ENCODE measurements at regions not wholly inside any gene's neighbourhood (a gene's known extent, or its start where the extent isn't known, plus 50 kb on each side); places are given as distances from the start of the nearest gene placed in this dataset.

DNA sequence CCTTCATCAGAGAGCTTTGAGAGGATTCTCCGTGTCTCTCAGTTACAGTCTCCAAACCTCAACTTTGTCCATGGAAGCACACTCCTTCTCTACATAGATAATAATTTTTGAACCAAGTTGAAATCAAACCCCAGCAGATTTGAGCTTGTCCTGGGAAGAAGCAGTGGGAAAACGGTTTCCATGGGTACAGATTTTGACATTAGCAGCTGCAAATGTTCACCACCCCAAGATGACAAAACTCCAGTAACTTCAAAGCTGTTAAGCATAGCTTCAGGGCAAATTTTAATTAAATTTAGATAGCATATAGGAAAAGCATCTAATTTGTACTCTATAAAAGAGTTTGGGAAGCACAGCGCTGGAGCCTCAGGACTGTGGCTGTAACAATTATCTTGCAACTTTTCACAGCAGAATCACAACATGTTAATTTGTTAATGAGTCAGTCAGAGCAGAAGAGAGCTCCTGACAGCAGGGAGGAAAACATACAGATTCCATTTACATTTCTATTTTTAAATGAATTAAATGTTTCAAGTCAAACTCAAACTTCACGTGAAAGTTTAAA lies 240.7 kb downstream of the BMP7 start:
- no peak for DNase-seq (ENCODE audit: low spot score)

DNA sequence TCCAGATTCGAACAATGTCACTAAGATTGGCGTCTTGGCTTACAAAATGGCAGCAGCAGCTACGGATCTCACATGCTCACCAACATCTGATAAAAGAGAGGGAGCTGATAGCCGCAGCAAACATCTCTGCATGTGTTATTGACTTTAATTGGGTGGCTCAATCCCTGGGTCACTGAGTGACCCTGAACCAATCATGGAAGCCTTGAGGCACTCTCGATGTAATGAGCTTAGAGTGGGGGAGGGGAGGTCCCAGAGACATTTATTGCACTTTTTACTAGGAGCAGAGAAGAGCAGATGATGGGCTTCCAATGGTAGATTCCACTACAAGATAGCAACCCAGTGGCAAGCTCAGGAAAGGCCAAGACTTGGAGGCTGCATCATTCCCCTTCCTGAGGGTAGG lies 238.7 kb downstream of the BMP7 start:
- no peak for DNase-seq (ENCODE audit: low spot score)

DNA sequence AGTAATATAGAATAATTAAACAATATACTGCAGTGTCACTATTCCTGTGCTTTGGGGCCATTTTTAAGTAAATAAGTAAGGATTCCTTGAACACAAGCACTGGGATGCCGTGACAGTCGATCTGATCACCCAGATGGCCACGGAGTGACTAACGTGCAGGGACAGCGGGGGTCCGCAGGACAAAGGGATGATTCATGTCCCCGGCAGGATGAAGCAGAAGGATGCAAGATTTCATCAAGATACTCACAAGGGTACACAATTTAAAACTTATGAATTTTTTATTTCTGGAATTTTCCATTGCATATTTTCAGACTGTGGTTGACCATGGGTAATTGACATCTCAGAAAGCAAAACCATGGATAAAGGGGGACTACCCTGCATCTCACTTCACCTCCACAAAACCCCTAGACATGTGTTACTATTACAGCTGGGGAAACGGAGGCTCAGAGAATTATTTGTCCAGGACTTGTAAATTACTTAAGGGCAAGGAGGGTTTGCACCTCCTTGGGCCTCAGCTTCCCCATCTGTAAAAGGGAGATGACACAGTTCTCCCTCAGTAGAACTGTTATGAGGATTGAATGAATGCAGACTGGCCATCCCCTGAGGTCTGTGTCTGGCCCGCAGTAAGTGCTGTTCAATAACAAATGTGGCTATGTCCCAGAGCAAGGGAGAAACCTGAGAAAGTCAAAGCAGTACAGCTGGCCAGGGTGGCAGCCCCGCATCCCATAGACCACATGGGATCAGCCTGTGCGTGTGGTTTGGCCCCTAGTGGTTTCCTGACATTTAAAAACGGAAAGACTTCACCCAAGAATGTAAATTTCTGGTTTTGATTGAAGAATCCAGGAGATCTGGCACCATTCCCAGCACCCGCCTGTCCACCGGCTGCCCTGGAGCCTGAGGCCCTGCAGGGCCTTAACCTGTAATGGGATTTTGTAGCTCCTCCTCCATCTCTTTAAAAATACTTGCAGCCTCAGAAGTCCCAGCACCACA lies 235.5 kb downstream of the BMP7 start:
- DNase-seq (ENCODE audit: low spot score) = peak; percentile 91

DNA sequence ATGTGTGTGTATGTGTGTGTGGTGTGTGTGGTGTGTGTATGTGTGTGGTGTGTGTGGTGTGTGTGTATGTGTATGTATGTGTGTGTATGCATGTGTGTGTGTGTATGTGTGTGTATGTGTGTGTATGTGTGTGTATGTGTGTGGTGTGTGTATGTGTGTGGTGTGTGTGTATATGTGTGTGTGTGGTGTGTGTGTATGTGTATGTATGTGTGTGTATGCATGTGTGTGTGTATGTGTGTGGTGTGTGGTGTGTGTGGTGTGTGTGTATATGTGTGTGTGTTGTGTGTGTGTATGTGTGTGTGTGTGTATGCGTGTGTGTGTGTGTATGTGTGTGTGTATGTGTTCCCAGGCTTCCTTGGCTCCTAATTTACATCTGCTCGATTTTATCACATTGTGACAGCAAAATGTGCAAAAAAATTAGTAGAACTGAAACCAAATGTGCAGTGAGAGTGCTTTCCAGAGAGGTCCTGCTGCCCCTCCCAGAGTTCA lies 234.5 kb downstream of the BMP7 start:
- no peak for DNase-seq (ENCODE audit: low spot score)

DNA sequence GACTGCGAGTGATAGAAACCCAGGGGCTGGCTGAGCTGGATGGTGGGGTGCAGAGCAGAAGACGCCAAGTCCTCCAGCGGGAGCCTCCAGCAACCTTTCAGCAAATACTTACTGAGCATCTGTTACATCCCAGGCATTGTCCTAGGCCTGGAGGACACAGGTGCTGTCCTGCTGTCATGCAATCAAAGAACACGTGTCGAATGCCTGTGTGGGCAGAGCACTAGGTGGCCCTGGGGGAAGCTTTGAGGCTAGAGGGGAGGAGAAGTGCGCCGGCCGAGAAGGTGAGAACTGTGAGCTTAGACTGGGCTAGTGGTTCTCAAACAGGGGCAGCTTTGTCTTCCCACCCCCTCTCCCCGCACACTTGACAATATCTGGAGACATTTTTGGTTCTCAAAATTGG lies 233.6 kb downstream of the BMP7 start:
- DNase-seq (ENCODE audit: low spot score) = no peak

DNA sequence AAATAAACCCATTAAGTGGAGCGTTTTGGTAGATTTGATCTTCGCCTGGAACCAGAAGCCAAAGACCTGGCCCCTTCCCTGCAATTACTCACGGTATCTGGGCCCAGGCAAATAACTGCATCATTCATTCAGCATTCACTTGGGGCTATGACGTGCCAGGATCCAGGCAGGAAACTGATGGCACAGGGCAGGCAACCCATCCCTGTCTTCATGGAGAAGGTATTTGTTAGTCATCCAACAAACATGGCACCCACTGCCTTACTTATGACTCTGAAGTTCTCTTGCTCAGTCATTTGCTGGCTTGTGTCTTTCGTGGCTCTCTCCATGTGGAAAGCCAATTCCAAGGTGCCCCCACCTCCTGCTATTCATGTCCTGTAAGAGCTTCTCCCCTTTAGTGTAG lies 232.4 kb downstream of the BMP7 start:
- DNase-seq (ENCODE audit: low spot score) = no peak

DNA sequence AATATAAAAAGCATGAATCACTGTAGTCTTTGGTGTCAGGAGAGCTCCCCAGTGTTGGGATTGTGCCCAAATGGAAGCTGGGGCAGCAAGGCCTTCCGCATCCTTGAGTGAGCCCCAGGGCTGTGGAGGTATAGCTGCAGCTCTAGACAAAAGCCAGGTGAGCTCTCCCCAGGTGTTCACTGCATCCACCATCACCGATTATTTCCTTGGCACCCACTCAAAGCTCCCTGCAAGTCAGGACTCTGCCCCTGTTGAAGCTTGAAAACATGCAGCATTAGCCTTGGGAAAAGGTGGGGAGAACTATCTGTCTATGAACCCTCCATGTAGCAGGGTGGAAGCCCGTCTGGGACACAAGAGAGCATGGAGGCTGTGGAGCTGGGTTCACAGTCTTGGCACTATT lies 228.8 kb downstream of the BMP7 start:
- no peak for DNase-seq (ENCODE audit: low spot score)

DNA sequence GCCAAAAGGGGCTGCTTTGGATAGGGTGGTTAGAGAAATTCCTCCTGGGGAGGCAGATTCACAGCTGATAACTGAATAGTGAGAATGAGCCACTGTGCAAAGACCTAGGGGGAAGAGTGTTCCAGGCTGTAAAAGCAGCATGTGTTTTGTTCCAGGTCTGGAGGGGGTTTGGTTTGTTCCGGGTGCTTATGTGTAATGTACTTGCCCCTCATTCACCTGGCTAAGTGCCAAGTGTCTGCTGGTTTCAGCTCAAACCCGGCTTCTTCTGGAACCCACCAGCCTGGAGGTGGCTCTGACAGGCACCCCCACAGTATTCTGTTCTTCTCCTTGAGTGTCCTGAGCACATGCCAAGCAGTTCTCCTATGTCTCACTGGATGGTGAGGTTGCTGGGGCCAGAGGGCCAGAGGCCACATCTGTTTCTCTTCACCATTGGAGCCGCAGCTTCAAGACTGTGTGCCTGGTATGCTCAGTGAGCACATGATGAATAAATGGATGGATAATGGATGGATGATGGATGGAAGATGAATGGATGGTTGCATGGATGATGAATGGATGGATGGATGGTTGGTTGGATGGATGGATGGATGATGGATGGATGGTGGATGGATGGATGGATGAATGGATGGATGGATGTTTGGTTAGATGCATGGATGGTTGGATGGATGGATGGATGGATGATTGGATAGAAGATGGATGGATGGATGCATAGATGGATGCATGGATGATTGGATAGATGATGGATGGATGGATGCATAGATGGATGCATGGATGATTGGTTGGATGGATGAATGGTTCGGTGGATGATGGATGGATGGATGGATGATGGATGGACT lies 227.6 kb downstream of the BMP7 start:
- no peak for DNase-seq (ENCODE audit: low spot score)

DNA sequence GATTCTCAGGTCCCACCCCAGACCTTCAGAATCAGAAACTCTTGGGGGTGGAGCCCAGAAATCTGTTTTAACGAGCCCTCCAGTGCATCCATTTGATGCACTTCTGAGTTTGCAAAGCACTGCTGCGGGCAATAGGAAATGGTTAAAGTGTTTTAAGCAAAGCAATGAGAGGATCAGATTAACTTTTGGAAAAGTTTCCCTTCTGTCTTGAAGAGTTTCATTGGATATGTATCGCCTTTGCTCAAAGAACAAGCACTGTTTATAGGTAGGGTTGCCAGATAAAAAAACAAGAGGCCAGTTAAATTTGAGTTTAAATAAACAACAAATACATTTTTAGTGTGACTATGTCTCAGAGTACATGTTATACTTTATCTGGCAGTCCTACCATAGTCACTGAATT lies 226.0 kb downstream of the BMP7 start:
- no peak for DNase-seq (ENCODE audit: low spot score)

DNA sequence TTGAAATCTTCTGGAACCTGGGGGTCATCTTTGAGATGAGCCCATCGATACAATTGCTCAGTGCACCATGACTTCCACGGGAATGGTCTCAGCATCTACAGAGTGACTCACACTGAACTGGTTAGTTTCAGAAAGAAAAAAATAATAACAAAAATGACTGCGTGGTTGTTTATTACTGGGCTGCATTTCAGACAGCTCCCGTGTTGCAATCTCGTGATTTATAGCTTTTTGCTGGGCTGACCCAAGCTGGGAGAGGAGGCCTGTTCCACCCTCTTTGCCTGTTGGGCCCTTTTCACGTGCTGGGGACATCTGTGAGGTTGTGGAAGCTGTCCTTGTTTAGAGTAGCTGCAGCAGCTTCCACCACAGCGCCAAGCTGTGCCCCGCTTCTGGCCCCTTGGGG lies 225.5 kb downstream of the BMP7 start:
- DNase-seq (ENCODE audit: low spot score) = peak; percentile 68

DNA sequence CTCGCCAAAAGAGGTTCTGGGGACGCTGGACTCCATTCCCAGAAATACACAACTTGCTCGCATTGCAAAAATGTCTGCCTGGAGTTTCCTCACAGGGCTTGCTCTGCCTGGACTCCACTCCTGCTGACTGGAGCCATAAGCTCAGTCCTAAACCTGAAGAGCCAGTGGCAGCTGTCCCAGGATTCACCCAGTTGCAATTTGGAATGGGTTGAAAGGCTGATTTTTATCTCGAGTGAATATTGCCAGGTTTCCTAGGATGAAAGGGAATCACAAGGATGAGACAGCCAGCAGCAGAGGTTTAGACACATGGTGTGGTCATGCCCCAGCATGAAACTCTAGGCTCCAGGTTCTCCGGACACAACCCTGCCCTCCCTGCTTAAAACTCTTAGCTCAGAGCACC lies 223.3 kb downstream of the BMP7 start:
- DNase-seq (ENCODE audit: low spot score) = no peak

DNA sequence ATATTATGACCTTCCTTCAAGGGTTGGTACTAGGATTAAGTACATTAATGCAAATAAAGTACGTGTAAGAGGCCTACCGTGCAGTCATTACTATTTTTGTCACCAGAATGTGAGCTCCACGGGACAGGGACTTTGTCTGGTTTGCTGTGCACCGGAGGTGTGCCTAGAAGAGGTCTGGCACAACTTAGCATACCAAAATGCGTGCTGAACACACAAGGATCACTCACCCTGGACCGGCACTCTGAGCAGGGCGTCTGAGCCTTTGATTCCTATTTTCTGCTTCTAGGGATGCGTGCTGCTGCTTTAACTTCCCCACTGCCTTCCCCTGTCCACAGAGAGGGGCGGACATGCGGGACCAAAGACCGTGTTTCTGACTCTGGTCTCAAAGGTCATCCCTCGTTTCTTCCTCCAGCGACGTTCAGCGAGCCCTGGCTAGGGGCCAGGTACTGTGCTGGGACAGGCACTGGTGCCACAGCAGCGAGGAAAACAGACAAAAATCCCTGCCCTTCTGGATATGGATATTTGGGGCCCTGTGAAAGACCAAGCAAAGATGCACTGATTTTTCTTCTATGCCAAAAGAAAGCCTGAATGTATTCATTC lies 222.7 kb downstream of the BMP7 start:
- no peak for DNase-seq (ENCODE audit: low spot score)

DNA sequence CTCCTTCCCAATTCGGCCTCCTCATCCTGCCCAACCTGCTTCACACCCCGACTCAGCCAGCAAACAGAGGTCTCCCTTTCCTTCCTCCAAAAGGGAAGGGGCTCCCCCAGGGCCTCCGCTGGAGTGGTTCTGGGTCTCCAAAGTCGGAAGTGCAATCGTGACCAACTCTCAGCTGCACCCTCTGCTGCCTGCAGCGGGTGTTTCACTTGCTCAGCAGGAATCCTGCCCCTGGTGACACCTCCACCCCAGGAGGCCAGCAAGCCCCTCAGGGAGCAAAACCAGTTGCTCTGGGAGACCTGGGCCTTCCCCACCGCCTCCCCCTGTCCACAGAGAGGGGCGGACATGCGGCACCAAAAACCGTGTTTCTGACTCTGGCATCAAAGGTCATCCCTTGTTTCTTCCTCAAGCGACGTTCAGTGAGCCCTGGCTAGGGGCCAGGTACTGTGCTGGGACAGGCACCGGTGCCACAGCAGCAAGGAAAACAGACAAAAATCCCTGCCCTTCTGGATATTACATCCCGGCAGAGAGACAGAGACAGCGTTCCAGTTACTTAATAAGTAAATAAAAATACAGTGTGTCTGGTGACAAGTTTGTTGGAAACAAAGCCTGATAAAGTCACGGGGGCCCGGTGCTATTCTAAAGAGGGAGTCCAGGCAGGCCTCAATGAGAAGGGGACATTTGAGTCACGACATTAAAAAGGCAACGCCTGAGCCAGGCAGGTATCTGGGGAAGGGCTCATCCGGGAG lies 219.0 kb downstream of the BMP7 start:
- DNase-seq (ENCODE audit: low spot score) = no peak

DNA sequence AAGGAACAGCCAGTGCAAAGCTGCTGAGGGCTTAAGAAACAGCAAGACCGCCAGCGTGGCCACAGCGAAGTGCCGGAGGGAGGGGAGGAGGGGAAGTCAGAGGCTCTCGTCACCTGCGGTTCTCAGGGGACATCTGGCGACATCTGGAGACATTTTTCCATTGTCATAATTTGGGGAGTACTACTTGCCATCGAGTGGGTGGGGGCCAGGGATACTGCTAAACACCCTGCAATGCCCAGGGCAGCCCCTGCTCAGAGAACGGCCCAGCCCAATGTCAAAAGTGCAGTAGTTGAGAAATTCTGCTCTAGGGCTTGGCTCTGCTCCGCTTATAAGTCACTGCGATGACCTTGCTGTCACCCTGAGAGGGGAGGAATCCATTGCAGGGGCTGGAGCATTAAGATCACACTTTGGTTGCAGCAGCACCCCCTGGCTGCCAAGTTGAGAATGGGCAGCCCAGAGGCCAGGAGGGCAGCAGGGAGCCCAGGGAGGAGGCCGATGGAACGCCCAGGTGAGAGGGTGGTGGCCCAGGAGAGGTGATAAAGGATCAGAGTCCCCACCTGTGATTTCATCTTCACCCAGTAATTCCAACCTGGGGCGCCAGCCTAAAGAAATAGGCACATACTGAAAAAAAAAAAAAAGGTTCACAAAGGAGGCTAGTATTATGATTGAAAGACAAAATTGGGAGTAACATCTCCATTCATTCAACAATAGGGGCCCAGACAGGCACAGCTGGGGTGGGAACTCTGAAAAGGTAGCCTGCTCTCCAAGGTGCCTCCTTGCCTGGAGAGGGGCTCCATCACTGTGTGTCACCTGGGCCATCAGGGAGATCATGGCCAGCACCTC lies 218.2 kb downstream of the BMP7 start:
- DNase-seq (ENCODE audit: low spot score) = peak; percentile 57

DNA sequence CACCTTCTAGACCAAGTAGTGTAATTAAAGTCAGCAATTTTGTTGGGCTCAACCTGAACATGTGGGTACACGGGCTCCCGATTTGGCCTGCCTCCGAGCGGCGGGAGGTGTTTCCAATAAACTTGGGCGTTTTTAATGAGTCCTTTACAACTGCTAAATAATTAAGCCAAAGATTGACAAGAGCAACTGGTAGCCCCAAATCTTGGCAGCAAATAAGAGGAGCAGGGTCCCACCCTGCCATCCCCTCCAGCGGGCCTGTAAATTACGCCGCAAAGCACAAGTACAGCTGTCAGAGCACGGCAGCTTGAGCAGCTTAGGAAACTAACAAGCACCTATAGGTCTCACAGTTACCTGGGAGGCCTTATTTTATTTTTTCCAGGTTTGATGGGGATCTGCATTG lies 217.1 kb downstream of the BMP7 start:
- DNase-seq (ENCODE audit: low spot score) = no peak

DNA sequence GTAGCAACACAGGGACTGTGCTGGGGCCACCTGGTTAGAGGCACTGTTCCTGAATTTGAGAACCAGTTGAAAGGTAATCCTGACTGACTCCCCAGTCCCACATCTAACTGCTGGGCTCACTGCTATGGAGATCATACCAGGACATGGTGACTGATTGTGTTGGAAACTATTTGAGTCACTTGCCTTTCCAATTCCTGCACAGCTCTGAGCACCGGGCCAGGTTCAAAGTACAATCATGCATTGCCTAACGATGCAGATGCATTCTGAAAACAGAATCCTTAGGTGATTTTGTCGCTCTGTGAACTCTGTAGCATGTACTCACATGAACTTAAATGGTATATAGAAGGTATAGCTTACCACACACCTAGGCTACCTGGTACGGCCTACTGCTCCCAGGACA lies 215.3 kb downstream of the BMP7 start:
- no peak for DNase-seq (ENCODE audit: low spot score)

DNA sequence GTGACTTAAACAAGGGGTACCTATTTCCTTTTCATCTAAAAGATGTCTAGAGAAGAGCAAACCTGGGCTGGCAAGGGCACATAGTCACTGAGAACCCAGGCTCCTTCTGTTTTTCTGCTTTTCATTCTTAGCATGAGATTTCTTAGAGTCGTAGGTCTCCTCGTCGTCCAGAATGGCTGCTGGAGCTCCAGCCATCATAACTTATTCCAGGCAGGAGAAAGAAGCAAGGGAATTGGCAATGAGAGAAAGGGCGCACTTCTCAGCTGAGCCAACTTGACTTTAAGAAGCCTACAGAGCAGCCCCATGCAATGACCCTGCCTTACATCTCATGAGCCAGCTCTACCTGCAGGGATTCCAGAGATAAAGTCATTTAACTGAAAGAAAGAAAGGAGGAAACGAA lies 213.4 kb downstream of the BMP7 start:
- DNase-seq (ENCODE audit: low spot score) = no peak

DNA sequence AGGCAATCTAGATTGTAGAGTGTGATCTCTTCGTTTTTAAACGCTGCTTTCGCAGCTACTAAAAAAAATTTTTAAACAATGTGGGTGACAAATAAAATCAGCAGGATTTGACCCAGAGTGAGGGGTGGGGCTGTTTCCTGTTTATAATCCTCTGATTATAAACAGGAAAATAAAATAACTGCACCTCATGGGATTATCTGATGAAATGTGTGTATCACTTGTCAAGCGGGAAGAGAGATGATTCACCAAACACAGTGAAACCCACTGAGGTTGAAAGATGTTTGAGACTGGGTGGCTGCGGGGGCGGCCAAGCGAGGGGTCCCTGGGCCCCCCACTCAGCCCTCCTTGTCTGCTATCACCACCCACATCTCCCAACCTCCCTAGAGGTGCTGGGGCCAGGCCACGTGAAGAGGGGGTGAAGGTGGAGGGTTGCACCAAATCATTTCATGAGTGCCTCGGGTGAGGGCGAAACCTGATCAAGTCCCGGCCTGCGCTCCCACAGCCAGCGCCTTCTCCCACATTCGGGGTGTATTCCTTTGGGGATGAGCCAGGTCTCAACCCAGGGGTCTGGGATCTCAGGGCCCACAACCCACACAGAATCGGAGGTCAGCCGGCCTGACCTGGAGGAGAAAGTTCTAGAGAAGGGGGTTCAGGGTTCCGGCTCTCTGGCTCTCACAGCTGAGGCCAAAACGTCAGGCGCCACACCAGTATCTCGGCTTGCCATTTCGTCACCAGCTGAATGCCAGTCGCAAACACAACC lies 212.5 kb downstream of the BMP7 start:
- no peak for DNase-seq (ENCODE audit: low spot score)

DNA sequence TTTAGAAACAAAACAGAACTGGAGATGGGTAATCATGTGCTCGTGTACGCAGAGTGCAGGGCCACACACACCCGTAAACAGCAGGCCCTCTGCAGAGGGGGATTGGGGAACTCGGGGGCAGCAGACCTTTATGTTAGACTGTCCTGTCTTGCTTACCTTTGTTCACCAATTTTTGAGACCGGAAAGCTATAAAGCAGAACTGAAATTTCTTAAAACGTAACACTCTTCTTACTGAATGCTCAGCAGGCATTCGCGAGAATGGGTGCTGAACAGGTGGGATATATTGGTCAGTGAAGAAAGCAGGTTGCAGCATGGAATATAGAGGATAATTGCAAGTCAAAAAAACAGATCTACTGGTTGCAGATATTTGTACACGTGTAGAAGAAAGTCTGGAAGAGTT lies 211.1 kb downstream of the BMP7 start:
- DNase-seq (ENCODE audit: low spot score) = no peak

DNA sequence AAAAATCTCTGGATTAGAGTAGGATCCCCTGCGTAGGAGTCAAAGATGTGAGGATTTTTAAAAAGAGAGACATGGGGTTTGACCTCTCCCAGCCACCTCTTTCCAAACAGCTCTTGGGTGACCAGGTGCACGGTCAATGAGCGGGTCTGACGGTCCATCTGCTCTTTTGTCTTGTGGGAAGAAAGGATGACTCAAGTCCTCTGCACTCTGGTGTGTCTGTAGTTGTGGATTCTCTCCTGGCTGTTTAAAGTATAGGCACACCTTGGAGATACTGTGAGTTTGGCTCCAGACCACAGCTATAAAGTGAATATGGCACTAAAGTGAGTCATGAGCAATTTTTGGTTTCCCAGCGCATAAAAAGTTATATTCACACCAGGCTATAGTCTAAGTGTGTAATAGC lies 209.8 kb downstream of the BMP7 start:
- DNase-seq (ENCODE audit: low spot score) = peak; percentile 37
